A172 (cell line): ENCODE measurements at regions not wholly inside any gene's neighbourhood (a gene's known extent, or its start where the extent isn't known, plus 50 kb on each side); places are given as distances from the start of the nearest gene placed in this dataset.
"Not testable (repeated sequence)": the region's sequence is repeated elsewhere in the genome, so short reads cannot be mapped to it uniquely, and the experiment has no call there.

ENCODE experiments used
- DNase-seq: peaks from one replicate; pipeline ENCODE4 v3.0.0-alpha.2; 2015; ENCODE audit warnings: low spot score

DNA sequence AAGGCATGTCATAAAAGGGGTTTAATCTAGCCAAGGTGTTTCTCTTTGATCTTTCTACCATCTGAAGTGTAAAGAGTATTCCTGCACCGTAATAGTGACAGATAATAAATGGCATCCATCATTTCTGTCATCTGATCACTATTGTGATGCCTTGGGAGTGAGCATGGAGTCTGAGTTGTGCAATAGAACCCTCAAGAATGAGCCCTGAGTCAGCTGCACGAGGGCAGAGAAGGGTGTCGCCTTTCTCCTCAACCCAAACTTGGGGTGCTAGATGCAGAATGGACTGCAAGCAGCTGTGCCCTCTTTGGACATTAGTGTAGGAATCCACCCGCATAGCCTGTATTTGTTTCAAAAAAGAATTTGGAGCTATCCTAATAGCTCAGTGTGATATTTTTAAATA is 115.2 kb downstream of the ZNF37A start:
- DNase-seq = no peak

DNA sequence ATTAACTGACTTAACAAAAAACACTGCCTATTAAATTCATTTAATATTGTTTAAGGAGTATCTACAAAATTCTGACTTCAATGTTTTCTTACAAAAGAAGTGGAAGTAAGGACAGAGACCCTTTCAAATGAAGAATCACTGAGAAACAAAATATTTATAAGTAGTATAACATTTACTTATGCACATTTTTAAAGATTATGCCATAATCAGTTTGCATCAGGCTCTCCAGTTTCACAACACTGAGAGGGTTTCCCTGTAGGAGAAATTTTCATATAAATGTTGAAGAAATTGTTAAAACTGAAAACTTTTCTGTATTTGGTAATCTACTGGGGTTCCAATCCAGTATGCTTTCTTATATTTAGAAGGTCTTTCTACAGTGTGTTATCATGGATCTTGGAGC is 115.6 kb downstream of the ZNF37A start:
- DNase-seq = not testable (repeated sequence)

DNA sequence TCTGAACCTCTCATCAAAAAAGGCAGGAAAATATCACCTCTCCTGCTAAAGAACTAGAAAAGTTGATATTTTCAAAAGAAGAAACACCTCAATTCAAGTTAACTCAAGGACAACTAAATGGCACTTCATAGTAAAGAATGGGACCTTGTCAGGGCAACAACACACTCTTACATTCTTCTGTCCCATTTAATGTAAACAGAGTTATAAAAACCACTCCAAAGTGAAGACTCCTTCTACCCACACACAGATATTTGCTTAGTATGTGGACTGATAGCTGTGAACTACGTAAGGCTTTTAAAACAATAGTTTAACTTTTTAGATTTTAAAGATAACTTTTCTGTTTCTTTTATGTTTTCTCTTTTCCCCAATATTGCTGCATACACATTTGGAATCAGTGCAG is 118.3 kb downstream of the ZNF37A start:
- no peak for DNase-seq

DNA sequence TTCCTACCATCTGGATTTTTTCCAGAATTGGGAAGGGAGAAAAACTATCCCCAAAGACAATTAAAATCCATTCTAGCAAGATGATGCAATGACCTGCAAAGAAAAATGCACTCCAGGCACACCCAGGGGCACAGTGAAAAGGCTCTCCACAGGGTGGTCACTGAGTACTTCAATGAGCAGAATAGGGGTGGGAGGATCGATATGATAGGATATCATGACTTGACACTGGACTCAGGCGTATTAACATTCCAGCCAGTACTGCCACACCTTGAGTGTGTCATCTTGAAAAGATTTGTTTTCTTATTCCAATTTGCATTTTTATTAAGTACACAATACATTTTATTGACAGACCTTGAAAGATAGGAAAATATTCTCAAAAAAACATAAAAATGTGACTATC is 132.2 kb downstream of the ZNF37A start:
- no peak for DNase-seq

DNA sequence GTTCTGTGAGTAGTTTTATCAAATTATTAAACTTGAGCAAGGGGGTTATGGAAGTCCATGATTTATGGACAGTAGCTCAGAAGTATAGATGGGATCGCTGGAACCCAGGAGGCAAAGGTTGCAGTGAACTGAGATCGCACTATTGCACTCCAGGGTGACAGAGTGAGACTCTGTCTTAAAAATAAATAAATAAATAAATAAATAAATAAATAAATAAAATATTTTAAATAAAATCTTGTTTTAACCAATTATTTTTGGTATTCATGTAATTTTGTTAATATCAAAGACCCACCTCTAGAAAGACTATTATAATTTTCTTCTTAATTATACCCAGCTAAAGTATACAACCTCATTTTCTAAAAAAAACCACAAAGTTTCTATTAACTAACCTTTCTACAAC is 134.3 kb downstream of the ZNF37A start:
- no peak for DNase-seq

DNA sequence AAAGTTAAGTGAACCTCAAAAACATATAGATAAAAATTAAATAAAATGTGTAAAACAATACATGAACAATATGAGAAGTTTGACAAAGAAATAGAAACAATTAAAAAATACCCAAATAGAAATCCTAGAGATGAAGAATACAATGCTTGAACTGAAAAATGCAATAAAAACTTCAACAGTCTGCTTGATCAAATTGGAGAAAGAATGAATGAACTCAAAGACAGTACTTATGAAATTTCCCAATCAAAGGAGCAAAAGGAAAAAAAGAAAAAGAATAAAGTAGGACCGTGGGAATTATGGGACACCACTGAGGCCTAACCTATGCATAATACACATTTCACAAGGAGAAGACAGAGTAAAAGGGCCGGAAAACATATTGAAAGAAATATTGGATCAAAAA is 144.3 kb downstream of the ZNF37A start:
- DNase-seq = not testable (repeated sequence)

DNA sequence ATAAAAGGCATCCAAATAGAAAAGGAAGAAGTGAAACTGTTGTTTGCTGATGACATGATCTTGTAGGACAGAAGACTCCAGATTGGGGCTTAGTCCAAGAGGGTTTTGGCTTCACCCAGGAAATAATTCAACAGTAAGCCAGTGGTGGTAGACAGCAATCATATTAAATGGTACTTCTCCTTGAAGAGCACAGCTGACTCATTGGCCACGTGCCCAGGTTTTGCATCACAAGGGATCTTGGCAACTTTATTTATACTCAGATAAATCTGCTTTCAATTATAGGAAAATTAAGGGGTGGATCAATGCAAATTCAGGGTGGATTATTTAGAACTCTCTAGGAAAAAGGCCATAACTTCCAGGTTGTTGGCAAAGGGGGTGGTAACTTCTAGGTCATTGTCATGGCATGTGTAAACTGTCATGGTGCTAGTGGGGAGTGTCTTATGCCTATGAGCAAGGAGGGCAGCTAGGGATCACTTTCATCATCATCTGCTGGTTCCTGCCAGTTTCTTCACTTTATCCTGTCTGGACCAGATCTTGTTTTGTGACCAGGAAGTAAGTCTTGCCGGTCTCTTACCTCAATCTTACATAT is 148.0 kb downstream of the ZNF37A start:
- DNase-seq = not testable (repeated sequence)

DNA sequence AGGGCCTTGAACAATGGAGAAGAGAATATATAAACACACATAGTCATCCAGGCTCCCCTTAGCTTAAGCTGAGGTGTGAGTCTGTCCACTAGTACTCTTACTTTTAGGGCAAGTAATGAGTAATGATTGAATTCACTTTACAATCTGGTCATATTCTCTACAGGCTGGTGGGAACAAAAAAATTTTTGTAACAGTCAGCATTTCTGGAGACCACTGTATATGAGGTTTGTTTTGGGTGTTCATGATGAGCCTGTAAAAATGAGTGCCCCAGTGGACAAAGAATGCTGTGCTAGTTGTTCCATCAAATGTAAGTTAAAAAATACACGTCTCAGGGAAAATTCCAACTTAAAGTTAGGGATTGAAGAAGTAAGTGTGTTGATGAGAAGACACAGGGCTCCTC is 154.0 kb downstream of the ZNF37A start:
- DNase-seq = not testable (repeated sequence)

DNA sequence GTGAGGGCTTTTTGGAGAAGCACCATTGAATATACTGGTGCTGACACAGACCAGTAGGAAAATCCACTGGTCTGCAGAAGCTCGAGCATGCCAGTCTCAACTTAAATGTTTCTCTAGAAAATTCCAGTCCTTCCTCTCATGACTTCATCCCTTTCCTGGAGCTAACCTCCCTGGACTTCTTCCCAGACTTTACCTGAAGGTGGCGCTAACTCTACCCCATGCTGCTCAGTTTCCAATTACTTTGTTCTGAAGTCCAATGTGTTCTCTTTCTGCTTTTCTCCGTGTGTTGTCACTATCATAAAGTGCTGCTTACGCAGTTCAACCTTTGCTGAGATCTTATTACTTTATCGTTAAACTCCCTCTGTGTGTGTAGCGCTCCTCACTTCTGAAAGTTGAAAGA is 158.4 kb downstream of the ZNF37A start:
- not testable (repeated sequence) for DNase-seq

DNA sequence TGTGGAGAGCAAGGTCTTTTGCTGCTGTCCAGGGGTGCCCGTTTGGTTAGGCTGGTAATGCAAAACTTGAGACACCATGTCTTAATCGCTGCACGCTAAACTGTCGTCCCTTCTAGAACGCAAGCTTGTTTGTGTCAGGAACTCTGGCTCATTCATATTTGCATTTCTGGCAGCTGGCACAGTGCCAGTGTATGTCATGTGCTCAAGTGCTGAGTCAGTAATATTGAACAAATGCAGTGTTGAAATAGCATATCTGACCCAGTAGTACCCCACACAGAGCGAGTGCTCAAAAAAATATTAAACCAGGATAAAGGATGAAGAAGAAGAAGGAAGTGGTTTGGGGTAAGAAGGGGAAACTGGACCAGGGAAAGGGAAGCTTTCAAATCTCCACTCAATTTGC is 173.4 kb downstream of the ZNF37A start:
- DNase-seq = not testable (repeated sequence)

DNA sequence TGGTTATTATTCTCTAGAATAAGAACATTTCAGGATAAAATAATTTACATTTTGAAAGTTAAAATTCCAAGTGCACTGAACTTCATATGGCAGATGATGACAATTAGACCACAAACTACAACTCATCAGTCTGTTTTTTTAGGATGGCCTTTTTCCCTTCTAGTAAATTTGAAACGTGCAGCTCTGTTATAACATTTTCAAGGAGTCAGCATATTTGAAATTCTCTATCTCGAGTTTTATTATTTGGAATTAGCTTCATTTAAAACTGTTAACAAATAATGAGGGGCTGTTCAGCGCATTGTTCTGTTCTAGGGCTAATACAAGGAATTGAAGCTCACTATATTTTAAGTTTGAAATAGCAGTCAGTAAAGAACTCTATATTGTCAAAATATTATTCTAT is 176.9 kb downstream of the ZNF37A start:
- DNase-seq = not testable (repeated sequence)

DNA sequence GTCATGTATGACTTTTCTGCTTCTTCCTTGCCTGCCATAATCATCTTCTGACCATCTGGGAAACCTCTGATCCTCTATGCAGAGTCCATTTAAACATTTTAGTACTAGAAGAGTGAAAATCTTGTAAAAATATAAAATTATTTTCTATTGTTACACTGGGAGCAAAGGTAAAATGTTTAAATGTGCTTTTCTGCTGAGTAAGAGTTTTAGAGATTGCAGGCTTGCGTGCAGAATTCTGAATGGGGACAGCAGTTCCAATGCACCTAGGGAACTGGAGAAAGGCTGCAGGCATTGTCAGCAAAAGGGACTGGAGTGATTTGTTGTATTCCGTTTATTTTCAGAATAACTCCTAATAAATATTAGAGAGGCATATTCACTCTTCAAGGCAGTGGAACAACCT is 180.7 kb downstream of the ZNF37A start:
- DNase-seq = not testable (repeated sequence)

DNA sequence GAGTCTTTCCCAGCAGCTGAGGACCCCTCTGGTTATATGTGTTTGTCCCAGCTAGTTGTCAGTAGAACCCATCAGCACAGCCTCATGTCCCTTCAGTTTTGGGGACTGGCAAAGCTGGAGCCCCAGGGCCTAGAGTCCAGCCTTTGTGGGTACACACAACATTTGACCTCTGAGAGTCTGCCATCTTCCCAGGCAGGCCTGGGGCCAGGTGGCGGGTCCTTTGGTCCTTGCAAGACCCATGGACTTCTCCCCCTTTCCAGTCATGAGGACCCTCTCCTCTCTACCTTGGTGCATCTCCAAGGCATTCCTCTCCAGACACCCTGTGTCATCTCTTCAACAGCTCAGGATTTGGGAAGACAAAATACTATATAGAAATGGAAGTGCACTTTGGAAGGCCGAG is 198.4 kb downstream of the ZNF37A start:
- DNase-seq = not testable (repeated sequence)

DNA sequence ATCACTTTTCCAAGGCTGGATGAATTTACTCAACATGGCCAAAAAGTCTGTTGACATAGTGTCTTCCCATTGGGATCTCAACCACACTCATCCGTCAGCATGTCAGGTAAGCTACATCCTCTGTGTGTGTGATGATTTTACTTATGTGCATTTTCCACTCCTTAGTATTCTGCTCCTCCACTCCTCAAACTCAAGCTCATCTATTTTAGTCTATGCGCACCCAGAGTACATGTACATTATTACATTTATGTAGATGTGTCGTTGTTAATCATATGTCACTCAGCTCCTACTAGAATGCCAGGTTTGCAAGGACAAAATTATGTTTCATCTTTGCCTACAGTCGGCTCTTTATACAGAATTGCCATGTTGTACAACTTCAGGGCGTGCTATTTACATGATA is 216.0 kb downstream of the ZNF37A start:
- DNase-seq = not testable (repeated sequence)

DNA sequence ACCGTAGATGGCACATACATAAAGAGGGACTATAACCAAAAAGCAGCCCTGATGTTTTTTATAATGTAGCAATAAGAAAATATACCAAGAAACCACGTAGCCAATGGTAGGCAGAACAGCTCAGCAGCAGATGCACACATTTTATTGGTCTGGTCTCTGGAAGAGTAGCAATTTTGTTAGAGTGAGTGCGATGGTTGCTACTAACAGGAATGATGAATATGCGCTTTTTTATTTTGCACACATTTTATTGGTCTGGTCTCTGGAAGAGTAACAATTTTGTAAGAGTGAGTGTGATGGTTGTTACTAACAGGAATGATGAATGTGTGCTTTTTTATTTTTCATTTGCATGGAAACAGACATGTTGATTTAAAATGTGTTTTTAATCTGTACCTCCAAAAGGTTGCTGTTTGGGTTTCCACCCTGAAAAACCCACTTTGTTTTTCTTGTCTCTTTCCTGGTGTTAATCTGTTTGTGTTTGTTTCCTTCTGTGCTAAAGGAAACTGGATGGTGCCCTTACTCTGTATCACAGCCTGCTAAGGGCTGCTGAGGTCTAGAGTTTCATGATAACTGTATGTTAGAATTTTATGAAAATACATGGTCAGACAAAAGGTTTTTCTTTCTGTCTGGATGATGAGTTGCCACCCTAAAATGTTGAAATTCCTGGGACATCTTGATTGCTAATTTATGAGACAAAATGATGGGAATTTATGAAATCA is 221.1 kb downstream of the ZNF37A start:
- DNase-seq = not testable (repeated sequence)

DNA sequence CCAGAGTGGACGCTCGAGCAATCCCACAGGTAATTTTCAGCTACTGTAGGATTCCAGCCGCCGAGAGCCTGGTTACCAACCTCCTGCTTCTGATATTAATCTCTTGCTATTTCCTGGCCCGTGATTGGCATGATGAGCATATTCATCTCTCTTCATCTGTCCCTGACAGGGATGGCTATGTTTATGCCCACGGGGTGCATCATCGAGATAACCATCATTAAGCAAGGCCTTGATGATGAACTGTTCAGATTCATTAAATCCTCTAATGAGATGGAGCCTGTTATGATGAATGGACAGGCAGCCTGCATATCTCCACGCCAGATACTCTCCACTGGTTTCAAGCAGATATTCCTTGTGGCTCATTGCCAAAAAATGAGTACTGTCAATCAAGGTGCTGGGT is 227.3 kb downstream of the ZNF37A start:
- not testable (repeated sequence) for DNase-seq

DNA sequence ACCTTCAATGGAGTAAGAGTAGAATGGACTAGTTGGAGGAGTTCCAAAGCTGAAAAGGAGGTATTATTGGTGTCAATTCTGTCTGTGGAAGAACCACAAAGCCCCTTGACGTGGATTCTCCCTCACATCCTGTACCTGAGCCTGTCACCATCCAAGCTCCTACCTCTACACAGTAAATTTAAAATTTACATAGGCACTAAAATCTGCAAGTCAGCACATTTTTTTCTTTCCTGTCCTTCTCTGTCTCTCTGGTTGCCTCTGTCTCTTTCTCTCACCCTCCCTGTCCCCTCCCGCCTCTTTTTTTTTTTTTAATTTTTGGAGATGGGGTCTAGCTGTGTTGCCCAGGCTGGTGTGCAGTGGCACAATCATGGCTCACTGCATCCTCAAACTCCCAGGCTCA is 236.2 kb downstream of the ZNF37A start:
- DNase-seq = not testable (repeated sequence)

DNA sequence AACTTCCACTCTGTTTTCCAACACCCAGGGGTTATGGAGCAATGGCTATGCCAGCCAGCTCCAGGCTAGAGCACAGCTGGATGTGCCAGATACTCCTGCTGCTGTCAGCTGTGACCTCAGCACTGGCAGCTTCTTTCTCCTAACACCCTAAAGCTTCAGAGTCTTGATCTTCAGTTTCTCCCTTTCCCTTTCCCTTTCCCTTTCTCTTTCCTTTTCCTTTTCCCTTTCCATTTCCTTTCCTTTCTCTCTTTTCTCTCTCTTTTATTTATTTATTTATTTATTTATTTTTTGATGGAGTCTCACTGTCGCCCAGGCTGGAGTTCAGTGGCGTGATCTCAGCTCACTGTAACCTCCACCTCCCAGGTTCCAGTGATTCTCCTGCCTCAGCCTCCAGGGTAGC is 237.0 kb downstream of the ZNF37A start:
- DNase-seq = not testable (repeated sequence)

DNA sequence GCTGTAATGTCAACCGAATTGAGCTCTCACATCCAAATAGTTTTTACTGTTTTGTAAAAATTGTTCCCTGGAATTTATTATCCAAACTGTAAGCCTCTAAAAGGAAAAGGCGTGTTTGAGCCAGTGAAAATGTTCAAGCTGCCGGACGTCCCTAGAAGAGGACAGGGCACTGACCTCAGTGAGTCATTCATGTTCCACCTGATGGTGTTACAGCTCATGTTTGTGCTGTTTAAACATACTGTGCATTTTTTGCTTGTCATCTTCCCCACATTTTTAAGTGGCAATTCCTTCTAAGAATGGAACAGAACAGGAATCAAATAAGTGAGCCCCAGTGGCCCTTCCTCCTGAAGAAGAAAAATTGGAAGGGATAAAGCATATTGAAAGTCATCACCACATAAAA is 239.6 kb downstream of the ZNF37A start:
- not testable (repeated sequence) for DNase-seq

DNA sequence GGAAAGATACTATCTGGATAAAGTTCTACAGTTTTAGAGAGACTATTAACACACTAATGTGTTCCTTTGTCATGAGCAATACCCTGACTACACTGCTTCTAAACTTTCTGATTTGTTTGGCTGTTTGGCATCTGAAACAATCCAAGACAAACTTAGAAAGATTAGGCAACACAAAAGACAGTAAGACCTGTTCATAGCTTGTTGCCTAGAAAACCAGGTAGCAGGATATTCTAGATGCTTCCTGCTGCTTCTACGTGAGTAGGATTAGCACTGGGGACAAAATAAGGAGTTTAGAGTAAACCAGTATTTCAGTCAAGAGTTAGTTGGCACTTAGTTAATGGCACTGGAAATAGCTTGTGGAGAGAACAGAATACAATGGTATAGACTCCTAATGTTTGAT is 256.5 kb downstream of the ZNF37A start:
- DNase-seq = not testable (repeated sequence)

DNA sequence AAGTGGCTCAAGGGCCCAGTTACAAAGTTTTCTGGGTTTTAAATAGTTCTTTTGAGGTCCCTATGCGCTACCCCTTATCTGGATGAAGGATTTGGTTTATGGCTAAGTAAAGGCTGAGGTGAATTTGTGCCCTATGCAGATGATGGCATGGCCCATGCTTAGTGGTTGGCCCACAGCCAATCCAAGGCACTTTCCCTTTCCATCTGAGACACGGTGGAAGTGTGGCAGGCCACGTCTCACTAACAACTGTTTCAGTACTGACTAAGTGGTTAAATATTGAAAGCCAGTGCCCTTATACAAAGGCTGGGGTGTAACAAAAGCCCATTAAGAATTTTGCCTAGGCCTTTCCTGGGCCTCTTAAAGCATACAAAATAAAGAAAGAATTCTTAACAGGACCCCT is 260.3 kb downstream of the ZNF37A start:
- DNase-seq = not testable (repeated sequence)

DNA sequence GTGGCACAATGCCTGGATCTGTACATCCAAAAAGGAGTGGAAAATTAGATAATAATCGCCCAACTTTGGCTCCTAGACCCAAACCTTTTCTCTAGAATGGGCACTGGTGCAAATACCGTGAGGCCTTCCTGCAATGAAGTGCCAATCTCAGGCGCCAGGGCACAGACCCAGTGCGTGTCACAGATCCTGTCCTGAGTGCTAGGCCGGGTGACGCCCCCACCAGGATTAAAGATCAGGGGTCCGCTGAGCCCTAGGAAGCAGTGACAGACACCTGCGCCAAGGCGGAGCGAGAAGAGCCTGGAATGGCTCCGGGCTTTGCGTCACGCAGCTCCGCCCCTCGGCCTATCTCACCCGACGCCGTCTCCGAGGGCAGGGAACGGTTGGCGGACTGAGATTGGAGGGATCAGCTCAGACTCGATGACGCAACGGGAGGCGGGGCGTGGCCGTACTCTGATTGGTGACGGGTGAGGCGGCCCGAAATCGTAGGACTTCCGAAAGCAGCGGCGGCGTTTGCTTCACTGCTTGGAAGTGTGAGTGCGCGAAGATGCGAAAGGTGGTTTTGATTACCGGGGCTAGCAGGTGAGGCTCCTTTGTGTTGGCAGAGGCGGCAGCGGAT is 261.9 kb downstream of the ZNF37A start:
- peak; percentile 56 for DNase-seq

DNA sequence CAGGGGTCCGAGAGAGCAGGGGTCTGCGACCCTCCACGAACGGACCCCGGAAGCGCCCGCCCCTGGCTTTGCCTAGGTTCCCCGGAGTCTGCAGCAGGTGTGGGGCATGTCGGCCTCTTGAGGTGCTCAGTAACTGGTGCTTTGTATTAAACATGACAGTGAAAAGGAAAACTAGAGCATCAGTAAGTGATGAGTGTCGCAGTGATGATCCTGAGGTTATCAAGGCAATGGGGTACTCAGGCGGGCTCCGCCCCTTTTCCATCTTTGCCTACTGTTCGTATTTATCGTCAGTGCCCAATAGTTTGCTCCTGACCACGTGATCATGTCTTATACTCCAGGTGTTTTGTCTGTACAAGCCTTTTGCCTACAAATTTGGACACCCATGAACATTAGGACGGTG is 262.4 kb downstream of the ZNF37A start:
- peak; percentile 10 for DNase-seq
